HepG2 (cell line): ENCODE measurements at regions not wholly inside any gene's neighbourhood (a gene's known extent, or its start where the extent isn't known, plus 50 kb on each side); places are given as distances from the start of the nearest gene placed in this dataset.

Source experiments
- ATAC-seq: fragments of 200-7000 bp; cut with Tn5 transposase; 3 replicates; pipeline ENCODE4 v1.9.1; 2020; ENCODE audit warnings: mild to moderate bottlenecking, moderate library complexity
- BruUV-seq: library from RNA; stranded (reverse); fragments of 400-500 nt; replicated peaks from 2 replicates; lab custom pipeline; 2021; lab: Mats Ljungman, UMichigan
- CTCF ChIA-PET: fragments of 300-600 bp; formaldehyde crosslinking; extraction: SDS; loops from one replicate; lab custom pipeline; 2021; ENCODE audit warnings: low total read pairs, inconsistent platforms, low intra/inter-chr PET ratio; lab: Yijun Ruan, JAX
- POLR2A ChIA-PET: fragments of 350-600 bp; sonication (Branson Sonifier 250); formaldehyde crosslinking; loops from one replicate; lab custom pipeline; 2020; ENCODE audit warnings: antibody characterized with exemption, inconsistent platforms; lab: Yijun Ruan, JAX
- DNase-seq: peaks from one replicate; pipeline ENCODE4 v3.0.0-alpha.2; 2015; ENCODE audit warnings: low spot score
- FAIRE-seq: peaks from 3 replicates; lab custom pipeline; 2011; peaks lifted over from hg19 to GRCh38; lab: Jason Lieb, UNC
- H2AFZ ChIP-seq: one replicate; pipeline ENCODE4 v1.6.1; 2011; ENCODE audit warnings: low read length, inconsistent platforms
- H3K27ac ChIP-seq: fragments of 300-600 bp; 3 replicates; pipeline ENCODE4 v1.8.0; 2011; ENCODE audit warnings: mixed run types, mild to moderate bottlenecking, mixed read lengths, low read length, inconsistent platforms; ENCODE audit not compliant: insufficient read depth; ENCODE audit errors: extremely low read length
- H3K27me3 ChIP-seq, 2 experiments: fragments of 200-600 bp in 1 of 2; 2 replicates in 1 of 2; 3 replicates in 1 of 2; pipeline versions ENCODE4 v1.6.0 to v1.8.0; 2011; ENCODE audit warnings: low read length in 2 of 2, mild to moderate bottlenecking in 2 of 2, moderate library complexity in 2 of 2, inconsistent platforms in 1 of 2; ENCODE audit not compliant: insufficient read depth in 2 of 2, control insufficient read depth in 1 of 2
- H3K36me3 ChIP-seq, 2 experiments: fragments of 200-600 bp in 1 of 2; replicated peaks in 1 of 2; 2 replicates in 1 of 2; 3 replicates in 1 of 2; pipeline versions ENCODE4 v1.5.1 to v1.8.0; 2011; ENCODE audit warnings: low read length in 2 of 2, inconsistent platforms in 1 of 2; ENCODE audit not compliant: insufficient read depth in 2 of 2, control insufficient read depth in 1 of 2
- H3K4me1 ChIP-seq: 2 replicates; pipeline ENCODE4 v1.5.1; 2012; ENCODE audit warnings: low read length, inconsistent platforms; ENCODE audit not compliant: insufficient read depth
- H3K4me2 ChIP-seq: 2 replicates; pipeline ENCODE4 v1.6.0; 2011; ENCODE audit warnings: low read depth, low read length, inconsistent platforms
- H3K4me3 ChIP-seq, 3 experiments: fragments of 200-600 bp in 1 of 3; sonication (generic), shearing (Covaris generic) in 1 of 3; replicated peaks in 1 of 3; 2 replicates each; pipeline ENCODE4 v1.5.1; 2011 to 2016; ENCODE audit warnings: low read length in 3 of 3, inconsistent platforms in 2 of 3, low read depth in 2 of 3, mild to moderate bottlenecking in 2 of 3, control low read depth in 1 of 3, mixed read lengths in 1 of 3; ENCODE audit not compliant: insufficient read depth in 1 of 3
- H3K79me2 ChIP-seq: one replicate; pipeline ENCODE4 v1.6.1; 2011; ENCODE audit warnings: low read length, inconsistent platforms; ENCODE audit not compliant: insufficient read depth
- H3K9ac ChIP-seq: 2 replicates; pipeline ENCODE4 v1.6.0; 2011; ENCODE audit warnings: mild to moderate bottlenecking, low read depth, low read length, inconsistent platforms; ENCODE audit not compliant: insufficient read depth
- H3K9me3 ChIP-seq: 2 replicates; pipeline ENCODE4 v1.5.1; 2012; ENCODE audit warnings: mild to moderate bottlenecking, low read length
- H4K20me1 ChIP-seq: 2 replicates; pipeline ENCODE4 v1.6.0; 2011; ENCODE audit warnings: inconsistent platforms, mild to moderate bottlenecking, low read length, moderate library complexity; ENCODE audit not compliant: insufficient read depth
- ARID4A ChIP-seq: sonication (generic); formaldehyde crosslinking; IDR thresholded peaks from 2 replicates; pipeline ENCODE4 v1.5.0; 2020; ENCODE audit warnings: mild to moderate bottlenecking, missing genetic modification reagents, borderline replicate concordance
- HMGXB4 ChIP-seq, 2 experiments: sonication (generic) in 1 of 2; formaldehyde crosslinking in 1 of 2; IDR thresholded peaks; 2 replicates each; pipeline versions ENCODE4 v1.4.0 to v1.6.1; 2018 to 2020; ENCODE audit warnings: missing genetic modification reagents in 2 of 2, borderline replicate concordance in 1 of 2, low read depth in 1 of 2, mild to moderate bottlenecking in 1 of 2, missing biosample characterization in 1 of 2
- HNF4A ChIP-seq: sonication (generic); formaldehyde crosslinking; IDR thresholded peaks from 2 replicates; pipeline ENCODE4 v1.4.0; 2020; ENCODE audit warnings: missing genetic modification reagents
- SPEN ChIP-seq: sonication (generic); formaldehyde crosslinking; IDR thresholded peaks from 2 replicates; pipeline ENCODE4 v1.5.1; 2020; ENCODE audit warnings: low read depth, mild to moderate bottlenecking, missing genetic modification reagents
- ZNF256 ChIP-seq: sonication (generic); formaldehyde crosslinking; conservative IDR thresholded peaks from 2 replicates; pipeline ENCODE4 v1.4.0; 2020; ENCODE audit warnings: missing genetic modification reagents
- ZNF512 ChIP-seq: sonication (generic); formaldehyde crosslinking; IDR thresholded peaks from 2 replicates; pipeline ENCODE4 v1.4.0; 2020; ENCODE audit warnings: mild to moderate bottlenecking, missing genetic modification reagents
- ZNF513 ChIP-seq: sonication (generic); formaldehyde crosslinking; conservative IDR thresholded peaks from 2 replicates; pipeline ENCODE4 v1.5.0; 2020; ENCODE audit warnings: missing genetic modification reagents
- ZNF547 ChIP-seq: sonication (generic); formaldehyde crosslinking; IDR thresholded peaks from 2 replicates; pipeline ENCODE4 v1.5.1; 2020; ENCODE audit warnings: mild to moderate bottlenecking, missing genetic modification reagents
- WGBS: methylation state at CpG from one replicate; pipeline ENCODE4 v1.1.6; 2017; ENCODE audit warnings: low lambda C conversion rate; 5-methylcytosine and 5-hydroxymethylcytosine counted together
- in situ Hi-C: cut with HindIII; loops from 2 replicates; pipeline ENCODE4 v1.10.0; 2017; ENCODE audit warnings: low pct_unique_long_range_greater_than_20kb; ENCODE audit not compliant: extremely low pct_ligation_motif_present
- intact Hi-C: fragments of 100-400 bp; cut with micrococcal nuclease; formaldehyde crosslinking; loops from one replicate; pipeline ENCODE4 v1.10.0; 2022; ENCODE audit not compliant: unreplicated experiment

GRCh38 chr3:152102410-152102809 lies 166.3 kb upstream of the MBNL1 start:
- H3K27me3 ChIP-seq: no peaks in the 10 kb centered on the region
- intact Hi-C loops: no loop called here

More at GRCh38 chr3:152102410-152102809, 166.3 kb upstream of the MBNL1 start:
- POLR2A ChIA-PET: no interaction called here
- in situ Hi-C loops: no loop called here
- CTCF ChIA-PET: no interaction called here
- 51% methylated on average over 7 of the region's 7 CpGs for WGBS
- DNase-seq (no peak), FAIRE-seq (no peak), ATAC-seq (no peak)
- no peaks in the 10 kb centered on the region for H4K20me1 ChIP-seq
- H3K4me3 ChIP-seq: no peak overlapping the region
- no peak overlapping the region for H3K4me2 ChIP-seq
- no peaks in the 10 kb centered on the region for H3K36me3 ChIP-seq
- H3K27ac ChIP-seq: no peak overlapping the region
- no peak overlapping the region for H3K9ac ChIP-seq
- H3K4me1 ChIP-seq: no peaks in the 10 kb centered on the region
- no peak overlapping the region for H2AFZ ChIP-seq
- no TSS peak for BruUV-seq
- H3K9me3 ChIP-seq: no peaks in the 10 kb centered on the region
- TF ChIP-seq ZNF512 (CRISPR knock-in tag) (no peak), ZNF513 (no peak), ARID4A (CRISPR knock-in tag) (no peak), ZNF547 (no peak), HNF4A (no peak), SPEN (CRISPR knock-in tag) (no peak), ZNF256 (no peak), HMGXB4 (CRISPR knock-in tag; IDR thresholded peaks at IDR 0.05; ENCODE audit: borderline replicate concordance in 1 of 2, low read depth in 1 of 2) (no peak)
- no peaks in the 10 kb centered on the region for H3K79me2 ChIP-seq
